NCI-H2029 (cell line): ENCODE measurements at regions not wholly inside any gene's neighbourhood (a gene's known extent, or its start where the extent isn't known, plus 50 kb on each side); places are given as distances from the start of the nearest gene placed in this dataset.
A peak's percentile ranks its signal among the peaks of the same experiment; 100 is the strongest.
"Not testable (repeated sequence)": the region's sequence is repeated elsewhere in the genome, so short reads cannot be mapped to it uniquely, and the experiment has no call there.

Source experiments
- DNase-seq: peaks from one replicate; lab custom pipeline; 2025; lab: John Stamatoyannopoulos, UW

GRCh38 chr15:62218841-62219240, 53.8 kb upstream of the C2CD4B start:
- DNase-seq: no peak

GRCh38 chr15:62219799-62220198, 54.7 kb upstream of the C2CD4B start:
- DNase-seq: no peak

GRCh38 chr15:62223020-62223419, 57.9 kb upstream of the C2CD4B start:
- DNase-seq: no peak

GRCh38 chr15:62228604-62229003, 63.5 kb upstream of the C2CD4B start:
- no peak for DNase-seq

GRCh38 chr15:62231856-62232255, 66.8 kb upstream of the C2CD4B start:
- no peak for DNase-seq

- no peak for DNase-seq
Measured at GRCh38 chr15:62240121-62241096, 75.3 kb upstream of the C2CD4B start.

GRCh38 chr15:62241135-62241770, 76.2 kb upstream of the C2CD4B start:
- DNase-seq: no peak

GRCh38 chr15:62242999-62243398, 77.9 kb upstream of the C2CD4B start:
- DNase-seq: no peak

- DNase-seq: no peak
Measured at GRCh38 chr15:62244762-62245161, 79.7 kb upstream of the C2CD4B start.

GRCh38 chr15:62248277-62248984, 83.3 kb upstream of the C2CD4B start:
- DNase-seq: no peak

- no peak for DNase-seq
Measured at GRCh38 chr15:62249501-62249900, 84.4 kb upstream of the C2CD4B start.

GRCh38 chr15:62250186-62250585, 85.1 kb upstream of the C2CD4B start:
- DNase-seq: no peak

- no peak for DNase-seq
Measured at GRCh38 chr15:62250978-62251377, 85.9 kb upstream of the C2CD4B start.

GRCh38 chr15:62253294-62253693, 88.2 kb upstream of the C2CD4B start:
- no peak for DNase-seq

GRCh38 chr15:62254137-62254934, 89.3 kb upstream of the C2CD4B start:
- peak; percentile 6 for DNase-seq

- not testable (repeated sequence) for DNase-seq
Measured at GRCh38 chr15:62256430-62256829, 91.3 kb upstream of the C2CD4B start.

- no peak for DNase-seq
Measured at GRCh38 chr15:62257996-62258521, 93.0 kb upstream of the C2CD4B start.

- DNase-seq: no peak
Measured at GRCh38 chr15:62262305-62262941, 97.3 kb upstream of the C2CD4B start.

GRCh38 chr15:62264196-62264595, 99.1 kb upstream of the C2CD4B start:
- no peak for DNase-seq

GRCh38 chr15:62269504-62269903, 104.4 kb upstream of the C2CD4B start:
- no peak for DNase-seq
